GM23248 (cell line): ENCODE measurements at regions not wholly inside any gene's neighbourhood (a gene's known extent, or its start where the extent isn't known, plus 50 kb on each side); places are given as distances from the start of the nearest gene placed in this dataset.

Experiments used
- EZH2 ChIP-seq: fragments of 200-600 bp; sonication (generic); IDR thresholded peaks from 2 replicates; pipeline ENCODE4 v1.6.1; 2018; ENCODE audit warnings: antibody characterized with exemption, mild to moderate bottlenecking; ENCODE audit not compliant: insufficient read depth, poor library complexity, severe bottlenecking
- EZH2phosphoT487 ChIP-seq: fragments of 200-600 bp; sonication (generic); IDR thresholded peaks from 2 replicates; pipeline ENCODE4 v1.6.1; 2018; ENCODE audit warnings: antibody characterized with exemption, moderate library complexity, mild to moderate bottlenecking, low read depth; ENCODE audit not compliant: insufficient read depth

GRCh38 chr1:5747426-5748285 is 244.6 kb downstream of the NPHP4 start:
- TF ChIP-seq EZH2 (no peak), EZH2phosphoT487 (no peak)
